Limb (tissue), 2 donors: ENCODE measurements at regions not wholly inside any gene's neighbourhood (a gene's known extent, or its start where the extent isn't known, plus 50 kb on each side); places are given as distances from the start of the nearest gene placed in this dataset.
A peak's percentile ranks its signal among the peaks of the same experiment; 100 is the strongest.

Experiments
- DNase-seq, 2 donors: peaks; one replicate each; pipeline ENCODE4 v3.0.0-alpha.2; 2016; ENCODE audit errors: extremely low spot score in 2 of 2

DNA sequence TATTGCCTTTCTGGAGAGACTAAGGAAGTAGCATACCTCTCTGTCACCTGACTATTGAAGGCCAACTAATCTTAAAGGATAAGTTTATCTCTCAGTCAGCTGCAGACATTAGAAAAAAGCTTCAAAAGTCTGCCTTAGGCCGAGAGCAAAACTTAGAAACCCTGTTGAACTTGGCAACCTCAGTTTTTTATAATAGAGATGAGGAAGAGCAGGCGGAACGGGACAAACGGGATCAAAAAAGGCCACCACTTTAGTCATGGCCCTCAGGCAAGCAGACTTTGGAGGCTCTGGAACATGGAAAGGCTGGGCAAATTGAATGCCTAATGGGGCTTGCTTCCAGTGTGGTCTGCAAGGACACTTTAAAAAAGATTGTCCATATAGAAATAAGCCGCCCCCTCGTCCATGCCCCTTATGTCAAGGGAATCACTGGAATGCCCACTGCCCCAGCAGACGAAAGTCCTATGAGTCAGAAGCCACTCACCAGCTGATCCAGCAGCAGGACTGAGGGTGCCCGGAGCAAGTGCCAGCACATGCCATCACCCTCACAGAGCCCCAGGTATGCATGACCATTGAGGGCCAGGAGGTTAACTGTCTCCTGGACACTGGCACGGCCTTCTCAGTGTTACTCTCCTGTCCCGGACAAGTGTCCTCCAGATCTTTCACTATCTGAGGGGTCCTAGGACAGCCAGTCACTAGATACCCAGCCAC is 61.5 kb upstream of the FAM98A start:
- no peak for DNase-seq

DNA sequence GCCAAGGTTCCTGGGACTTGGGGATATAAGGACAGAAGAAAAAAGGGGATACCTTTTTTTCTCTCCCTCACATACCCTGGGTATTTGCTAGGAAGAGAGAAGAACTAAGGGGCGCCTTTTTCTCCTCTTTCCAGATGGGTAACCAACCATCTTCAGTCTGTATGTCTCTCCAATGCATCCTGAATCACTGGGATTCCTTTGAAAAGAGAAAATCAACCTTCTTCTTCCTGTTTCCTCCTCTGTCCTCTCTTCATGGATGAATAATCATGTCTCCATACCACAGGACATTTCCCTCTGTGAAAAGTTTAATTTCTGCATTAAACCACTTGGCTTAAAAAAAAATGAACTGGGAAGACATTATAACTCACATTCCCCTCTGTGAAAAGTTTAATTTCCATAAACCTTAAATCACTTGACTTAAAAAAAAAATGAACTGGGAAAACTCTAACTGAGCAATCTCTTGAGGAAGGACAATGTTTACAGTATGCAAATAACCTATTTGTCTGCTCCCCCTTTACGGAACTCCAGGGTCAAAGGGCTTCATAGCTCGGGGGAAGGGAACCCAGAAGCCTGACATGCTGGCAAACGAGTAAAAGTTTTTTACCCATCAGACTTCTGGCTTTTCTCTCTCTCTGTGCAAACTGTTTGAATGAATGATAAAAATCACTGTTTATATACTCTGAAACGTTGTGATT is 56.7 kb upstream of the FAM98A start:
- no peak for DNase-seq

DNA sequence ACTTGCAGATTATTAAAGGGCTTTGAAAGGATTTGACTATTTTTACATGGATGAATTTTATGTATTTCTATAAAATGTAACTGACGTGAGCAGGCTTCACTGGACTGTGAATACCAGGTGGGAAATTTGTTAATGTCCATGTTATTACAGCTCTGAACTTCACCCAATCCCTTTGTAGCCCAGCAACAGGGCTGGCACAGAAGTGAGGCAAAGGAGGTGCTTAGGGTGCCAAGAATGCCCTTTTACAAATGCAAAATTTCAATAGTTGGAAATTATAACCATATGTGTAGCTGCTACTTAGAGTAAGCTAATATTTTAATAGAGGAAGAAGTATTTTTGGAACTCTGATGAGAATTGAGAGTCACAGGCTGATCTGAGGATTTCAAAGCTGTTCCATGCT is 53.7 kb upstream of the FAM98A start:
- DNase-seq, result peak in 1 of 2 donors; percentile 10

DNA sequence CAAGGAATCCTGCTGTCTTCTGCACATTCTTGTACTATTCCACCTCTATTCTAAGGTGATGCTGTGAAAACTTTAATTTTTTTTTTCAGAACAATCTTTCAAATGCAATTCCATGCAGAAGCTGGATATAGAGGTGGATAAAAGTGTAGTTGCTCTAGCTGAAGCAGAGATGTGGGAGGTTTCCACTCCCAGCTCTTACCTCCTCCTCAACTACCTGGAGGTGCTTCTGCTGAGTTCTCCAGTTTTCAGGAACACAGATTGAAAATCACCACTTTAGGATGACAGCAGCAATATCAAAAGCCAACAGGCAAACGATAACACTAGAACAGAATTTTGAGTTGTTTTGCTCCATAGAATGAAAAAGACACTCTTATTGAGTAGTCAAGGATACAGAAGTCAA is 51.1 kb upstream of the FAM98A start:
- DNase-seq, result no peak
